GM10266 (cell line): ENCODE measurements at regions not wholly inside any gene's neighbourhood (a gene's known extent, or its start where the extent isn't known, plus 50 kb on each side); places are given as distances from the start of the nearest gene placed in this dataset.

ENCODE experiments used
- DNase-seq: peaks from one replicate; pipeline ENCODE4 v3.0.0; 2012; ENCODE audit errors: extremely low spot score
- CTCF ChIP-seq: IDR thresholded peaks from 2 replicates; pipeline ENCODE4 v1.5.1; 2012; ENCODE audit warnings: mild to moderate bottlenecking, low read depth; ENCODE audit not compliant: control insufficient read depth, insufficient read depth; ENCODE audit errors: missing control alignments

- DNase-seq: no peak
- no peak for TF ChIP-seq CTCF
Observed at GRCh38 chr6:110534731-110535492, 58.5 kb upstream of the SLC22A16 start.

GRCh38 chr6:110532431-110532830 lies 56.0 kb upstream of the SLC22A16 start:
- TF ChIP-seq CTCF: no peak
- no peak for DNase-seq

- no peak for DNase-seq
Observed at GRCh38 chr6:110530671-110531070, 54.3 kb upstream of the SLC22A16 start.

GRCh38 chr6:110529907-110530306 lies 53.5 kb upstream of the SLC22A16 start:
- no peak for DNase-seq

More at GRCh38 chr6:110530671-110531070, 54.3 kb upstream of the SLC22A16 start:
- no peak for TF ChIP-seq CTCF

GRCh38 chr6:110529355-110529754 lies 52.9 kb upstream of the SLC22A16 start:
- TF ChIP-seq CTCF: no peak
- no peak for DNase-seq

More at GRCh38 chr6:110529907-110530306, 53.5 kb upstream of the SLC22A16 start:
- no peak for TF ChIP-seq CTCF

- no peak for DNase-seq
- no peak for TF ChIP-seq CTCF
Observed at GRCh38 chr6:110528930-110529325, 52.5 kb upstream of the SLC22A16 start.
